Amniotic epithelial cell (primary cell): ENCODE measurements at regions not wholly inside any gene's neighbourhood (a gene's known extent, or its start where the extent isn't known, plus 50 kb on each side); places are given as distances from the start of the nearest gene placed in this dataset.
"Not testable (repeated sequence)": the region's sequence is repeated elsewhere in the genome, so short reads cannot be mapped to it uniquely, and the experiment has no call there.

Experiments
- DNase-seq: peaks from one replicate; pipeline ENCODE4 v3.0.0-alpha.2; 2010; ENCODE audit warnings: low read depth

DNA sequence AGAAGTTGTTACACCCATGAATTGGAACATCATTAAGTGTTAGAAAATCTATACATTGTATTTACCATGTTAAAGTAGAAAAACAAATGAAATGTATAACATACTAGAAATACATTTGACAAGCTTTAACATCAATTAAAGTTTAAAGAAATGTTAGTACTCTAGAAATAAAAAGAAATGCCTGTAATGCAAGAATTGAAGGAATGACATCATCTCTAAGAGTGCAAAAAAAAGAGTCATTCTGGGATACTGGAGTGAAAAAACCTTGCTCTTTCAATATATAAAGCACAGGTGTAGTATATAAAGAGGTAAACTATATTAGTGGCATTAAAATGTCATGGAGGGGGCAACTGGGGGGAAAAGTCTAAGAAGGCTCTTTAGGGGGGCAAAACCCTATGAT lies 210.8 kb upstream of the PLD5 start:
- no peak for DNase-seq

DNA sequence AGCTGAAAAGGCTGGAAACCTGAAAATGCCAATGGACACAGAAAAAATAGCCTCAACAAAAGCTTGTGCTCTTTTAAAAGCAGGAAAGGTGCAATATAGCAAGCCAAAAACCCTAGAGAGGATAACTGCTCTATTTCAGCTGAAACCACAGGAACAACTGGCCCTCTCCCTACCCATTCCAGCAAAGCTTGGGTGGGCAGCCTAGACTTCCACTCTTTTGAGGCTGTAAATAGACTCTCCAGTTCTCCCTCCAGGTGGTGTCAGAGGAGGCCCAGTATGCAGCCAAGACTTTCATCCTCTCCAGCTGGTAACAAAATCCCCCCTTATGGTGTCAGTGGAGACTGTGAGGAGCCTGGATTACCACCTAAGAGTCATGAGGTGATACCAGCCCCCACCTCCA lies 206.9 kb upstream of the PLD5 start:
- DNase-seq: no peak

- DNase-seq: no peak
Measured at GRCh38 chr1:242728696-242729095, 204.2 kb upstream of the PLD5 start.

DNA sequence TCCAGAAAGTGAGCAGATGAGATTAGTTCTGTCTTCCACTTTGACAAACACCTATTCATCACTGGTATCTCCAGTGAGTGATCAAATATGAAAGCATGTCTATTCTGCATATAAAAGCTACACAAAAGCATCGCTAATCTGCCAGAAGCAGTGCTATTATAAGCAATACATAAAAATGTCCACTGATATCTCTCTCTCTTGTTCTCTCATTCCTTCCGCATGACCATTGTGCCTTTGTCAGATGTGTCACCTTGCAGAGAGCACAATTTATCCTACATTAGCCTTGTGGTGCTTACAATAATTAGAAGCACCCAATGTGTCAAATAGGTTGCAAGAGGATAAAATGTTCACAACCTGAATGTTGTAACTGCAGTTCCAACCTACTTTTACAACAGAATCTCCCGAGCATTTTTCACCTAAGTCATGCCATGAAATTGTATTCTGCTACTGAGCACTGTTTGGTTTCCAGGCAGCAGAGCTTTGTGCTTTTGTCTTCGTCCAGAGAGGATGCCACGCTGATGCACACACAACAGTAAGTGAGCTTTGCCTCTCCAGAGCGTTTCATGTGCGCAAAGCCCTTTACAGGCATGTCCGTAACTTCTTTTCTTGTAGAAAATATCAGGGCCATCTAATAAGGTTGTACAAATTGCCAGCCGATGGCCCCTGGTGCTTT lies 198.7 kb upstream of the PLD5 start:
- DNase-seq: no peak

DNA sequence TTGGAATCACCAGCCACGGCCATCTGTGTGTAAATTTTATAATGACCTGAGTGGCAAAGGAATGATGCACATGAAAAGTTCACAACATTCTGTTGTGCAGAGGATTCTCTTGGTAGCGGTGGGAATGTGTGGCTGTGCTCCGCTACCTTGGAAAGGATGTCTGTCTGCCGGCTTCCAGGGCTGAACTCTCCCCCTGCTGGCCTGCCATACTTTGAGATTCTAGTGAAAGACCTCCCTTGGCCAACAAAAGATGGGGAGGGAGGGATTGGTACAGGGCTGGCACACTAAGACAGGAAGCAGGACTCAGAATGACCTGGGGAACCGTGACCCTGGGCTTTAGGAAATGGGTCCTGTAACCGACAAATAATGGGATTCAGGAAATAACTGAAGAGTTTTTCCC lies 194.5 kb upstream of the PLD5 start:
- DNase-seq: no peak

- DNase-seq: no peak
Measured at GRCh38 chr1:242712248-242712647, 187.8 kb upstream of the PLD5 start.

DNA sequence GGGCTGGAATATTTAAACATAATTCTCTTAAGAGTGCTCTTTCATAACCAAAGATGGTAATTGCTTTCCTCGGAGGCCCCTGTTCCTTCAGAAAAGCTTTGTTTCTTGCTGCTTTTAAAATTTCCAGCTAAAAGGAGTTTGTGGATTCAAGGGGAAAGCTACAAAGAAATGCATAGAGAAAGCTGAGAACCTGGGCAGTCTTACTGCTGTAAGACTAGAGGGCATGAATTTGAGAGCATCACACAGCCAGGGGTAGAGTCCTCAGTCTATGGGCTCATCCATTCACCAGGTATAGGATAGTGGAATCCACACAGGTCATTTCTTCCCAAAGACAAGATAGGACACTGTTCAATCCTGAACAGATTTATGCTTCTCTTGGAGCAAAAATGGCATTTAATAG lies 186.3 kb upstream of the PLD5 start:
- no peak for DNase-seq

DNA sequence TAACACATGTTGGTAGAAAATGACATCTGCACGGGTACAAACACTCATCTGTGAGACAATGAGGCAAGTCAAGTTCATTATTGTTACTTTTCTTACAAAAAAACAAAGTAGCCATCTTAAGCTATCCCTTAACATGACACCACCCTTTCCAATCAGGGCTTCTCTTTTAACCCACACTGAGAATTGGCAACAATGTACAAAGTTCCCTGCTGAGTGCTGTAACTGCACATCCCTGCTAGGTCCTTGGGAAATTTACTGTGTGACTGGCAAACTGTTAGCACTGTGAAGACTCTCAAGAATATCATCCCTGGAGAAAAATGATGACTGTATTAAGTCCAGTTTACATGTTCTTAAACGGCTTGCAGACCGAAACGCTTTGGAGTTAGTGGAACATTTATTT lies 185.8 kb upstream of the PLD5 start:
- no peak for DNase-seq

- no peak for DNase-seq
Measured at GRCh38 chr1:242703467-242703866, 179.0 kb upstream of the PLD5 start.

DNA sequence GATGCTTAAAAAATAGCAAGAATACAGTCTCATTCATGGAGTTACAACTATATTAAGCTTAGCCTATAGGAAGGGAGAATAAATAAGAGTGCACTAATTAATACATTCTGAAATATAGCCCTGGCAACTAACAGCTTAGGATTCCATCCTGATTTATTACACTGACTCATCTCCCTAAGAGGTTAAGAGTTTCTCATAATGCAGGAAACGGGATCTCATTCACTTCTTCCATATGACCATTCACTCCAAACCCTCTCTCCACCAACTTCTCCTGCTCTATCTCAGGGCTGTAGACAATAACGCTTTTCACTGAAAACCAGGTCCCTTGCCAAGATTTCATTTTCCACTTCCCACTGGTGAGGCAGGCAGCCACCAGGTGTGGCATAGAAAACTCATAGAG lies 168.5 kb upstream of the PLD5 start:
- peak; percentile 27 for DNase-seq

GRCh38 chr1:242691610-242691945 lies 167.1 kb upstream of the PLD5 start:
- no peak for DNase-seq

DNA sequence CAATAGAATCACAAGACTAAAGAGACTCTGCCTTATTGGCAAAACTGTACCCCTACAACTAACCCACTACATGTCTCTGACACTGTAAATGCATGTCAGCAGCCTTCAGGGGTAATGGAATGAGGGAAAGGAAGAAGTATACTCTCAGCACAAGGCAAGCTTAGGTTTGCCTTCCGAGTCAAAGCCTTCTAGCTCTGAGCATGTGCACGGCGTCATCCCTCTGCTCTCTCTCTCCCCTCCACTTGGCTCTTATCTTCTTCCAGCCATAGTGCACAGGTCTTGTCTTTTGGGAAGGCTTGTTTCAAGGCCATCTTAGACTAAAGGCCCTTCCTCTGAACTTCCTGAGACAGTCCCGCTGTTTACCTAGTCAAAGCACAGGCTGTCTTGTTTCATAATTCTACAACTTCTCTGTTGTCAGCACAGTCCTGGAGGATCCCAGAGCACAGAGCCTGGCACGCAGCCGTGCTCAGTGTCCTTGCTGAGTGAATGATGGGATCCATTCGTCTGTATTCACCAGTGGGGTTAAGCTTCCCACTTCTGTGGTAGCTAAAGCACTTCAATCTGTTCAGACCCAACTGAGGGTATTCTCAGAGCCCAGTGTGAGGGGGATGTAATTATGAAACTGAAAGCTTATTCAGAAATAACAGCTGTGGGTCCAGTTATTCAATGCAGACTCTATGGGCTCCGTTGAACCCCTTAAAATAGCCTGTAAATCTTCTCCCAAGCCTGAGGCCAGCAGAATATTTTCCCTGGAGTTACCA lies 166.5 kb upstream of the PLD5 start:
- DNase-seq: no peak

DNA sequence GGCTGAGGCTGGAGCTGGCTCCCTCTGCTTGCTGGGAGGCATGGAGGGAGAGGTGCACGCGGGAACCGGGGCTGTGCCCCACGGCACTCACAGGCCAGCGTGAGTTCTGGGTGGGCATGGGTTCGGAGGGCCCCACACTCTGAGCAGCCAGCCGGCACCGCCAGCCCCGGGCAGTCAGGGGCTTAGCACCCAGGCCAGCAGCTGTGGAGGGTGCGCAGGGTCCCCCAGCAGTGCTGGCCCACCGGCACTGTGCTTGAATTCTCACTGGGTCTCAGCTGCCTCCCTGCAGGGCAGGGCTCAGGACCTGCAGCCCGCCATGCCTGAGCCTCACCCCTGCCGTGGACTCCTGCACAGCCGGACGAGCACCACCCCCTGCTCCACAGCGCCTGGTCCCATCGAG lies 164.9 kb upstream of the PLD5 start:
- no peak for DNase-seq

- DNase-seq: no peak
Measured at GRCh38 chr1:242674951-242675645, 150.6 kb upstream of the PLD5 start.

GRCh38 chr1:242673652-242674051 lies 149.2 kb upstream of the PLD5 start:
- no peak for DNase-seq

DNA sequence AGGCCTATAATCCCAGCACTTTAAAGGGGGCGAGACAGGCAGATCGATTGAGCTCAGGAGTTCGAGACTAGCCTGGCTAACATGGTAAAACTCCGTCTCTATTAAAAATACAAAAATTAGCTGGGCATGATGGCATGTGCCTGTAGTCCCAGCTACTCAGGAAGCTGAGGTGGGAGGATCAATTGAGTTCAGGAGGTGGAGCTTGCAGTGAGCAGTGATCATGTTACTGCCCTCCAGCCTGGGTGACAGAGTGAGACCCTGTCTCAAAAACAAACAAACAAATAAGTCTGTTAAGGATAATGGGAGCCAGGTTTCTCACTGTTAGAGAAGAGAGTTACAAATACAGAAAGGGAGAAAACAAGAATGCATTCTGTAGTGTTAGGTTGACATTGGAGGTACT lies 148.7 kb upstream of the PLD5 start:
- not testable (repeated sequence) for DNase-seq

DNA sequence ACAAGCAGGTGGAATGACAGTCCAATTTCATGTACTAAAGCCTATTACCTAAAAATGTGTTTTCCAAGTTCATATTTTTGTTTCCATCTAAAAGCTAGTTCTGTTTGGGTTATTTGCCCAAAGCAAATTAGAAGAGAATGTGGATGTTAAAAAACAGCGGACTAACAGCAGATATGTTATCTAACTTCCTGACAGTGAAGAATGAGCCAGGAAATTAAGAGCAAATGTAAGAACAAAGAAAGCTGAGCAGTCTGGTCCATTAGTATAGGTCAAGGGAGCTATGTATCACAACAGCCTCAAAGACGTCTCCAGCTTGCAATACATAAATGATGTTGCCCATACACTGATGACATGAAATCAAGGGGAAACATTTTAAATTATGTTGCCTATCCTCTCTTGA lies 145.5 kb upstream of the PLD5 start:
- DNase-seq: no peak

DNA sequence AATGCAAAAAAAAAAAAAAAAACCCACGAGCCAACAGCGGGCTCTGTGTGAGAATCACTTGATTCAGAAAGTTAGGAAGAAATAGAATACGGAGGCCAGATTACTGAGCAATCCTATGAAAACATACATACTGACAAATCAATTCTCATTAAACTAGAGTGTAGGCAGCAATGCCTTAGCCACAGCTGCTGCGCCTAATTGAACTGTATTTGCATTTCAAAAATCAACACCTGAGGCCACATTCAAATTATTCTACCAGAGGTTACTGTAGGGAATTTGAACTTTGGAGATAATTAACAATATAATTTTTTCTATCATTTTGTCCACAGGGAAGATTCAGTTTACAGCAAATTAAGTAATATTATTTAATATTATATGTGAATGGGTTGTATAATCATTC lies 138.4 kb upstream of the PLD5 start:
- no peak for DNase-seq

DNA sequence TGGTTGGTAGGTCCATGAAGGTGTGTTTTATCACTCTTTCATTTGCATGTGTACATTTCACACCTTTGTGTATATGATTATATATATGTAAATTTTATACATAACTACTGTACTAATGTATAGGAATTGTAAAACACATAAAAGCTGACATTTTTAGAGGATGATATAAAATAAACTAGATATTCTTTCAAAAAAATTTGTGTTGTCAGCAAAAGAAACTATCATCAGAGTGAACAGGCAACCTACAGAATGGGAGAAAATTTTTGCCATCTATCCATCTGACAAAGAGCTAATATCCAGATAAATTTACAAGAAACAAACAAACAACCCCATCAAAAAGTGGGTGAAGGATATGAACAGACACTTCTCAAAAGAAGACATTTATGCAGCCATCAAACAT lies 129.3 kb upstream of the PLD5 start:
- not testable (repeated sequence) for DNase-seq

DNA sequence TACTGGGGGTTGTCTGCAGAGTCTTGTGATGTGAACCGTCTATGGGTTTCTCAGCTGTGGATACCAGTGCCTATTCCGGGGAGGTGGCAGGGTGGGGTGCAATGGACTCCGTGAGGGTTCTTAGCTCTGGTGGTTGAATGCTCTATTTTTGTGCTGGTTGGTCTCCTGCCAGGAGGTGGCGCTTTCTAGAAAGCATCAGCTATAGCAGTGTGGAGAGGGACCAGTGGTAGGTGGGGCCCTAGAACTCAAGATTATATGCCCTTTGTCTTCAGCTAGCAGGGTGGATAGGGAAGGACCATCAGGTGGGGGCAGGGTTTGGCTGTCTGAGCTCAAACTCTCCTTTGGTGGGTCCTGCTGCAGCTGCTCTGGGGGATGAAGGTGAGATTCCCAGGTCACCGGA lies 127.3 kb upstream of the PLD5 start:
- peak; percentile 7 for DNase-seq

- no peak for DNase-seq
Measured at GRCh38 chr1:242641461-242641860, 117.0 kb upstream of the PLD5 start.

DNA sequence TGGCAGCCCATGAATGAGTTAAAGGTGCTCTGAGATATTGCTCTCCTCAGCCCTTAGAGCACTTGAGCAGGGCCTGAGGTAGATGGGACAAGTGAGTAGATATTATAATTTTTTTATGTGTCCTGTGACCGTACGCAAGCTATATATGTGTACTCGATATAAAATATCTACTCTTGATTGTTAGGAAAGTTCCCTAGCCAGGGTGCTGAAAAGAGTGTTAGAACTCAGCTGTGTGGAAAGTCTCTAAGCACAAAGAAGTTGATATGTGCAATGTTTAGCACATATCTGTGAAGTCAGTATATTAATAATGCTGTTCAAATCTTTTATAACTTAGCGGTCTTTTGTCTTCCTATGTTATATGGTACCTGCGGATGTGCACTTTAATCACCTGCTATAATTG lies 114.6 kb upstream of the PLD5 start:
- no peak for DNase-seq

- DNase-seq: no peak
Measured at GRCh38 chr1:242634732-242635131, 110.2 kb upstream of the PLD5 start.

DNA sequence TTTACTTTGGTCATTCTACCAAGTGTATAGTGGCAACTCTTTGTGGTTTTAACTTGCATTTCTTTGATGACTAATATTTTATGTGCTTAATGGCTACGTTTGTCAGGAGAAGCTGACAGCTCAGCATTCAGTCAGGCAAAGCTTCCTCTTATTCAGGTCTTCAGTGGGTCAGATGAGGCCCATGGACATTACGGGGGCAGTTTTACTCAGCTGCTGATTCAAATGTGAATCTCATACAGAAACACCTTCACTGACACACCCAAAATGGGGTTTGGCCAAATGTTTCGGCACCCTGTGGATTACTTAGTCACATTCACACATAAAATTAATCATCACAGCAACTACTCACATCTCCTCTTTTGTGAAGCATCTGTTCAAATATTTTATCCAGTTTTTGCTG lies 104.9 kb upstream of the PLD5 start:
- peak; percentile 12 for DNase-seq
